HCT116 (cell line): ENCODE measurements at regions not wholly inside any gene's neighbourhood (a gene's known extent, or its start where the extent isn't known, plus 50 kb on each side); places are given as distances from the start of the nearest gene placed in this dataset.

ENCODE experiments used
- ATAC-seq: fragments of 200-7000 bp; cut with Tn5 transposase; 2 replicates; pipeline ENCODE4 v1.9.1; 2020; ENCODE audit warnings: mild to moderate bottlenecking, moderate library complexity
- BruUV-seq: library from RNA; stranded (reverse); fragments of 400-500 nt; replicated peaks from 2 replicates; lab custom pipeline; 2021; lab: Mats Ljungman, UMichigan
- CTCF ChIA-PET: fragments of 300-600 bp; sonication (Branson Sonifier 250); formaldehyde crosslinking; loops from one replicate; lab custom pipeline; 2021; ENCODE audit warnings: antibody characterized with exemption; lab: Charles Lee
- POLR2A ChIA-PET: fragments of 300-600, 350-600 bp; sonication (Branson Sonifier 250); formaldehyde crosslinking; loops from one replicate; lab custom pipeline; 2021; ENCODE audit warnings: antibody characterized with exemption; lab: Charles Lee
- RAD21 ChIA-PET, 2 experiments: fragments of 300-600 bp; sonication (Branson Sonifier 250); formaldehyde crosslinking; loops; one replicate each; lab custom pipeline; 2023; ENCODE audit warnings: low total read pairs in 2 of 2; ENCODE audit not compliant: uncharacterized antibody in 2 of 2, unreplicated experiment in 2 of 2, low non-redundant PET in 1 of 2; lab: Charles Lee
- DNase-seq: peaks from one replicate; pipeline ENCODE4 v3.0.0-alpha.2; 2010; ENCODE audit warnings: low read depth, low spot score
- H2AFZ ChIP-seq: fragments of 200-600 bp; shearing (Covaris generic), sonication (generic); 2 replicates; pipeline ENCODE4 v1.6.1; 2017; ENCODE audit warnings: low read depth, mixed run types, mixed read lengths, antibody characterized with exemption, low read length; ENCODE audit not compliant: poor library complexity, severe bottlenecking
- H3K27ac ChIP-seq: 2 replicates; pipeline ENCODE4 v1.5.1; 2012; ENCODE audit warnings: low read depth, low read length
- H3K27me3 ChIP-seq: fragments of 200-600 bp; sonication (generic); 2 replicates; pipeline ENCODE4 v1.6.1; 2016; ENCODE audit warnings: mixed run types, low read length, mixed read lengths; ENCODE audit not compliant: insufficient read depth
- H3K36me3 ChIP-seq, 2 experiments: fragments of 200-500 bp in 1 of 2; fragments of 200-600 bp in 1 of 2; sonication (Bioruptor generic) in 1 of 2; sonication (generic) in 1 of 2; 2 replicates each; pipeline versions ENCODE4 v1.5.1 to v1.6.1; 2014 to 2016; ENCODE audit warnings: low read length in 2 of 2, inconsistent platforms in 1 of 2, mixed read lengths in 1 of 2, mixed run types in 1 of 2; ENCODE audit not compliant: insufficient read depth in 2 of 2, control insufficient read depth in 1 of 2
- H3K4me1 ChIP-seq, 2 experiments: fragments of 200-600 bp in 1 of 2; sonication (generic) in 1 of 2; 2 replicates each; pipeline versions ENCODE4 v1.5.1 to v1.6.1; 2012 to 2017; ENCODE audit warnings: low read length in 2 of 2, inconsistent platforms in 1 of 2, mild to moderate bottlenecking in 1 of 2, mixed read lengths in 1 of 2, mixed run types in 1 of 2, moderate library complexity in 1 of 2; ENCODE audit not compliant: insufficient read depth in 2 of 2, control insufficient read depth in 1 of 2
- H3K4me2 ChIP-seq: fragments of 200-600 bp; sonication (generic); 2 replicates; pipeline ENCODE4 v1.6.1; 2017; ENCODE audit warnings: mixed run types, low read length, mixed read lengths
- H3K4me3 ChIP-seq, 2 experiments: fragments of 200-600 bp in 1 of 2; sonication (generic) in 1 of 2; replicated peaks in 1 of 2; 2 replicates each; pipeline ENCODE4 v1.5.1; 2011 to 2016; ENCODE audit warnings: low read length in 2 of 2, control low read depth in 1 of 2, low read depth in 1 of 2, mild to moderate bottlenecking in 1 of 2, mixed read lengths in 1 of 2, mixed run types in 1 of 2
- H3K79me2 ChIP-seq: fragments of 200-600 bp; sonication (generic); 2 replicates; pipeline ENCODE4 v1.6.1; 2017; ENCODE audit warnings: mild to moderate bottlenecking, mixed run types, low read length, moderate library complexity, mixed read lengths; ENCODE audit not compliant: insufficient read depth
- H3K9ac ChIP-seq: fragments of 200-600 bp; sonication (generic); 2 replicates; pipeline ENCODE4 v1.6.1; 2016; ENCODE audit warnings: low read length, mixed read lengths
- H3K9me2 ChIP-seq: fragments of 200-600 bp; sonication (generic), shearing (Covaris generic); 2 replicates; pipeline ENCODE4 v1.6.1; 2017; ENCODE audit warnings: mixed run types, mild to moderate bottlenecking, moderate library complexity; ENCODE audit not compliant: insufficient read depth
- H3K9me3 ChIP-seq, 2 experiments: fragments of 200-500 bp in 1 of 2; fragments of 200-600 bp in 1 of 2; sonication (Bioruptor generic) in 1 of 2; sonication (generic) in 1 of 2; 2 replicates each; pipeline ENCODE4 v1.6.1; 2014 to 2017; ENCODE audit warnings: low read length in 2 of 2, mixed read lengths in 2 of 2, inconsistent platforms in 1 of 2, low read depth in 1 of 2, mild to moderate bottlenecking in 1 of 2, mixed run types in 1 of 2, moderate library complexity in 1 of 2; ENCODE audit not compliant: control insufficient read depth in 1 of 2, insufficient read depth in 1 of 2
- H4K20me1 ChIP-seq: fragments of 200-600 bp; sonication (generic), shearing (Covaris generic); 2 replicates; pipeline ENCODE4 v1.6.1; 2017; ENCODE audit warnings: mixed run types, mild to moderate bottlenecking, moderate library complexity; ENCODE audit not compliant: insufficient read depth
- CBX3 ChIP-seq: IDR thresholded peaks from 2 replicates; pipeline ENCODE4 v1.6.1; 2012; ENCODE audit warnings: low read depth
- EGR1 ChIP-seq: IDR thresholded peaks from 2 replicates; pipeline ENCODE4 v1.6.1; 2012; ENCODE audit warnings: low read depth
- ELF1 ChIP-seq: IDR thresholded peaks from 2 replicates; pipeline ENCODE4 v1.6.1; 2012; ENCODE audit warnings: low read depth, borderline replicate concordance
- EZH2 ChIP-seq: fragments of 200-600 bp; sonication (generic); IDR thresholded peaks from 2 replicates; pipeline ENCODE4 v1.6.1; 2017; ENCODE audit warnings: antibody characterized with exemption, mixed run types
- EZH2phosphoT487 ChIP-seq: fragments of 200-600 bp; IDR thresholded peaks from 2 replicates; pipeline ENCODE4 v1.6.1; 2018; ENCODE audit warnings: antibody characterized with exemption, borderline replicate concordance
- SIN3A ChIP-seq: IDR thresholded peaks from 2 replicates; pipeline ENCODE4 v1.6.1; 2012; ENCODE audit warnings: low read depth
- SRF ChIP-seq: IDR thresholded peaks from 2 replicates; pipeline ENCODE4 v1.6.1; 2012; ENCODE audit warnings: low read depth
- YY1 ChIP-seq: IDR thresholded peaks from 2 replicates; pipeline ENCODE4 v1.6.1; 2011; ENCODE audit warnings: low read length, low read depth, moderate library complexity, mild to moderate bottlenecking; ENCODE audit not compliant: insufficient replicate concordance; ENCODE audit errors: extremely low read depth
- ZFX ChIP-seq: fragments of 450-650 bp; IDR thresholded peaks from 2 replicates; pipeline ENCODE4 v1.6.1; 2017
- ZNF274 ChIP-seq: fragments of 200-500 bp; sonication (Bioruptor generic); IDR thresholded peaks from 2 replicates; pipeline ENCODE4 v1.6.1; 2014; ENCODE audit warnings: mild to moderate bottlenecking, low read depth, low read length, inconsistent platforms
- intact Hi-C: fragments of 100-400 bp; cut with micrococcal nuclease; formaldehyde crosslinking; loops from 2 replicates; pipeline ENCODE4 v1.10.0; 2022
- TF ChIP-seq, protein P1 (sequence below): IDR thresholded peaks from 2 replicates; pipeline ENCODE4 v1.6.1; 2011; ENCODE audit warnings: mild to moderate bottlenecking, low read length, moderate library complexity; ENCODE audit not compliant: insufficient replicate concordance; ENCODE audit errors: extremely low read depth
- TF ChIP-seq, protein P2 (sequence below): IDR thresholded peaks from 2 replicates; pipeline ENCODE4 v1.6.1; 2012; ENCODE audit warnings: low read depth
- TF ChIP-seq, protein P3 (sequence below), 3 experiments: fragments of 200-600 bp in 1 of 3; sonication (generic) in 1 of 3; IDR thresholded peaks in 2 of 3; conservative IDR thresholded peaks in 1 of 3; 2 replicates each; pipeline ENCODE4 v1.5.1; 2012 to 2017; ENCODE audit warnings: low read depth in 2 of 3, low read length in 2 of 3, antibody characterized with exemption in 1 of 3, borderline replicate concordance in 1 of 3, control low read depth in 1 of 3, mild to moderate bottlenecking in 1 of 3, mixed read lengths in 1 of 3, mixed run types in 1 of 3, moderate library complexity in 1 of 3; ENCODE audit not compliant: insufficient read depth in 1 of 3
- TF ChIP-seq, protein P4 (sequence below): IDR thresholded peaks from 2 replicates; pipeline ENCODE4 v1.6.1; 2012

DNA sequence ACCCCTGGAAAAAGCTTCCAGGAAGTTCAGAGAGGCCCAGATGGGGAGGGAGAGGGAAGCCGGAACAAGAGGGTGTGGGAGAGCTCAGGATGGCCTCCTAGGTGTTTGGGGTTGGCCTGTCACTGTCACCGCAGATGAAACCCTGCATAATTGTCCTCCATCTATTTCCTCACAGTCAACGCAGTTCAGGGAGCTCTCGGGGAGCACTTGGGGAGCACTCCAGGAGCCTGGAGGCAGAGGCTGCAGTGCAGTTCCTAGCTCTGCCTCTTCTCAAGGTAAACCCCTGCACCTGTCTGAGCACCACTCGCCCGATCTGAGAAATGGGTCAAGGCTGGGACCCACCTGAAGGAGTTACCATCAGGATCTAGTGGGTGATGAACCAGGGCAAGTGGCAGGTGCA is 194.6 kb upstream of the LHX5 start:
- Histone ChIP-seq H3K9ac (no peak overlapping the region), H3K4me3 (no peak overlapping the region), H3K36me3 (no peaks in the 10 kb centered on the region), H3K27ac (no peak overlapping the region), H2AFZ (no peak overlapping the region), H3K4me2 (no peak overlapping the region), H3K9me3 (no peaks in the 10 kb centered on the region), H3K27me3 (peaks cover 22% of the 10 kb centered on the region), H4K20me1 (no peaks in the 10 kb centered on the region), H3K4me1 (no peaks in the 10 kb centered on the region), H3K79me2 (no peaks in the 10 kb centered on the region), H3K9me2 (no peaks in the 10 kb centered on the region)
- ChIA-PET POLR2A (no interaction called here), CTCF (no interaction called here), RAD21 (no interaction called here)
- intact Hi-C loops = no loop called here
- no peak for DNase-seq
- no TSS peak for BruUV-seq
- ATAC-seq = no peak
- TF ChIP-seq, protein P1, sequence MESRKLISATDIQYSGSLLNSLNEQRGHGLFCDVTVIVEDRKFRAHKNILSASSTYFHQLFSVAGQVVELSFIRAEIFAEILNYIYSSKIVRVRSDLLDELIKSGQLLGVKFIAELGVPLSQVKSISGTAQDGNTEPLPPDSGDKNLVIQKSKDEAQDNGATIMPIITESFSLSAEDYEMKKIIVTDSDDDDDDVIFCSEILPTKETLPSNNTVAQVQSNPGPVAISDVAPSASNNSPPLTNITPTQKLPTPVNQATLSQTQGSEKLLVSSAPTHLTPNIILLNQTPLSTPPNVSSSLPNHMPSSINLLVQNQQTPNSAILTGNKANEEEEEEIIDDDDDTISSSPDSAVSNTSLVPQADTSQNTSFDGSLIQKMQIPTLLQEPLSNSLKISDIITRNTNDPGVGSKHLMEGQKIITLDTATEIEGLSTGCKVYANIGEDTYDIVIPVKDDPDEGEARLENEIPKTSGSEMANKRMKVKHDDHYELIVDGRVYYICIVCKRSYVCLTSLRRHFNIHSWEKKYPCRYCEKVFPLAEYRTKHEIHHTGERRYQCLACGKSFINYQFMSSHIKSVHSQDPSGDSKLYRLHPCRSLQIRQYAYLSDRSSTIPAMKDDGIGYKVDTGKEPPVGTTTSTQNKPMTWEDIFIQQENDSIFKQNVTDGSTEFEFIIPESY = no peak
- TF ChIP-seq CBX3 (no peak), EZH2phosphoT487 (no peak), ZNF274 (no peak), ELF1 (no peak), YY1 (no peak), EZH2 (no peak), SRF (no peak), ZFX (no peak), SIN3A (no peak), EGR1 (no peak)
- TF ChIP-seq, protein P2, sequence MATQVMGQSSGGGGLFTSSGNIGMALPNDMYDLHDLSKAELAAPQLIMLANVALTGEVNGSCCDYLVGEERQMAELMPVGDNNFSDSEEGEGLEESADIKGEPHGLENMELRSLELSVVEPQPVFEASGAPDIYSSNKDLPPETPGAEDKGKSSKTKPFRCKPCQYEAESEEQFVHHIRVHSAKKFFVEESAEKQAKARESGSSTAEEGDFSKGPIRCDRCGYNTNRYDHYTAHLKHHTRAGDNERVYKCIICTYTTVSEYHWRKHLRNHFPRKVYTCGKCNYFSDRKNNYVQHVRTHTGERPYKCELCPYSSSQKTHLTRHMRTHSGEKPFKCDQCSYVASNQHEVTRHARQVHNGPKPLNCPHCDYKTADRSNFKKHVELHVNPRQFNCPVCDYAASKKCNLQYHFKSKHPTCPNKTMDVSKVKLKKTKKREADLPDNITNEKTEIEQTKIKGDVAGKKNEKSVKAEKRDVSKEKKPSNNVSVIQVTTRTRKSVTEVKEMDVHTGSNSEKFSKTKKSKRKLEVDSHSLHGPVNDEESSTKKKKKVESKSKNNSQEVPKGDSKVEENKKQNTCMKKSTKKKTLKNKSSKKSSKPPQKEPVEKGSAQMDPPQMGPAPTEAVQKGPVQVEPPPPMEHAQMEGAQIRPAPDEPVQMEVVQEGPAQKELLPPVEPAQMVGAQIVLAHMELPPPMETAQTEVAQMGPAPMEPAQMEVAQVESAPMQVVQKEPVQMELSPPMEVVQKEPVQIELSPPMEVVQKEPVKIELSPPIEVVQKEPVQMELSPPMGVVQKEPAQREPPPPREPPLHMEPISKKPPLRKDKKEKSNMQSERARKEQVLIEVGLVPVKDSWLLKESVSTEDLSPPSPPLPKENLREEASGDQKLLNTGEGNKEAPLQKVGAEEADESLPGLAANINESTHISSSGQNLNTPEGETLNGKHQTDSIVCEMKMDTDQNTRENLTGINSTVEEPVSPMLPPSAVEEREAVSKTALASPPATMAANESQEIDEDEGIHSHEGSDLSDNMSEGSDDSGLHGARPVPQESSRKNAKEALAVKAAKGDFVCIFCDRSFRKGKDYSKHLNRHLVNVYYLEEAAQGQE = no peak
- TF ChIP-seq, protein P3, sequence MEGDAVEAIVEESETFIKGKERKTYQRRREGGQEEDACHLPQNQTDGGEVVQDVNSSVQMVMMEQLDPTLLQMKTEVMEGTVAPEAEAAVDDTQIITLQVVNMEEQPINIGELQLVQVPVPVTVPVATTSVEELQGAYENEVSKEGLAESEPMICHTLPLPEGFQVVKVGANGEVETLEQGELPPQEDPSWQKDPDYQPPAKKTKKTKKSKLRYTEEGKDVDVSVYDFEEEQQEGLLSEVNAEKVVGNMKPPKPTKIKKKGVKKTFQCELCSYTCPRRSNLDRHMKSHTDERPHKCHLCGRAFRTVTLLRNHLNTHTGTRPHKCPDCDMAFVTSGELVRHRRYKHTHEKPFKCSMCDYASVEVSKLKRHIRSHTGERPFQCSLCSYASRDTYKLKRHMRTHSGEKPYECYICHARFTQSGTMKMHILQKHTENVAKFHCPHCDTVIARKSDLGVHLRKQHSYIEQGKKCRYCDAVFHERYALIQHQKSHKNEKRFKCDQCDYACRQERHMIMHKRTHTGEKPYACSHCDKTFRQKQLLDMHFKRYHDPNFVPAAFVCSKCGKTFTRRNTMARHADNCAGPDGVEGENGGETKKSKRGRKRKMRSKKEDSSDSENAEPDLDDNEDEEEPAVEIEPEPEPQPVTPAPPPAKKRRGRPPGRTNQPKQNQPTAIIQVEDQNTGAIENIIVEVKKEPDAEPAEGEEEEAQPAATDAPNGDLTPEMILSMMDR (IDR thresholded peaks at IDR 0.05 in 2 of 3, conservative IDR thresholded peaks at IDR 0.05 in 1 of 3; ENCODE audit: borderline replicate concordance in 1 of 3, insufficient read depth in 1 of 3, low read depth in 2 of 3, low read length in 2 of 3) = no peak
- TF ChIP-seq, protein P4, sequence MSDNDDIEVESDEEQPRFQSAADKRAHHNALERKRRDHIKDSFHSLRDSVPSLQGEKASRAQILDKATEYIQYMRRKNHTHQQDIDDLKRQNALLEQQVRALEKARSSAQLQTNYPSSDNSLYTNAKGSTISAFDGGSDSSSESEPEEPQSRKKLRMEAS = no peak
- TF ChIP-seq, all 23 proteins: peak for 0
